ENCODE measurements at regions not wholly inside any gene's neighbourhood (a gene's known extent, or its start where the extent isn't known, plus 50 kb on each side); places are given as distances from the start of the nearest gene placed in this dataset.

DNA sequence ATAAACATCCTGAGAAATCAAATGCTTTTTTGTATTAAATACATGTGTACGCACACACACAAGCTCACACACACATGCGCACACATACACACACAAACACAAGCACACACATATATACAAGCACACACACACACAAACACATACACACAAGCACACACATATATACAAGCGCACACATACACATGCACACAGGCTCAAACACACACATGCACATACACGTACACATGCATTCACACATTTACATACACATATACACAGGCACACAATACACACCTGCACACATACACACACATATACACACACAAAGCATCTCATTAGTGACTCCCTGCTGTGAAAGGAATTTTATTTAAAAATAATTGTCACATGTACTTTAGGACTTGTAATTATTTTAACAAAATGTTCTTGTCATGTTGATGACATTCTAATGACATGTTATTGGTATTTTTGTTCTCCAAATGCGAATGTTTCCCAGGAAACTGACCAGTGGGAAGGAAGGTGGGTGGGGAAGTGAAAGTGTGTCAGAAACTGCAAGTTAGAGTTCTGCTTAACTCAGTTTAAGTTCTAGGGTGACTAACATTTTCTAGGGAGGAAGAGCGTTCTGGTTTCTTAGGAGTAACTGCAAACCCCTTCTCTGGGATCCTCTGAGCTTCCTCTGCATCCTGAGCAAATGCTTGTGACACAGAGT lies 113.9 kb upstream of the ZNF217 start:
- H3K4me1 Mint-ChIP-seq, result peaks cover 28% of the 10 kb centered on the region
- peak overlapping the region; percentile 1 for H3K4me3 Mint-ChIP-seq
- H3K27me3 Mint-ChIP-seq, result no peaks in the 10 kb centered on the region
- H3K36me3 Mint-ChIP-seq, result no peaks in the 10 kb centered on the region
- H3K27ac Mint-ChIP-seq, result peak overlapping the region; percentile 89
- DNase-seq (ENCODE audit: low spot score in 2 of 2) (no peak), ATAC-seq (ENCODE audit: low read depth) (peak; percentile 50)
- H3K9me3 Mint-ChIP-seq, result no peaks in the 10 kb centered on the region

- H3K4me3 Mint-ChIP-seq, result no peak overlapping the region
- H3K9me3 Mint-ChIP-seq, result no peaks in the 10 kb centered on the region
- H3K4me1 Mint-ChIP-seq, result peaks cover 28% of the 10 kb centered on the region
- H3K27ac Mint-ChIP-seq, result peak overlapping the region; percentile 89
- no peaks in the 10 kb centered on the region for H3K36me3 Mint-ChIP-seq
- H3K27me3 Mint-ChIP-seq, result no peaks in the 10 kb centered on the region
- ATAC-seq (ENCODE audit: low read depth) (peak; percentile 32), DNase-seq (ENCODE audit: low spot score in 2 of 2) (no peak)
Observed at GRCh38 chr20:53706466-53707370, 113.1 kb upstream of the ZNF217 start.

GRCh38 chr20:53706008-53706465 lies 112.4 kb upstream of the ZNF217 start:
- H3K36me3 Mint-ChIP-seq, result no peaks in the 10 kb centered on the region
- ATAC-seq (ENCODE audit: low read depth), result no peak
- H3K27ac Mint-ChIP-seq, result peak overlapping the region; percentile 89
- H3K9me3 Mint-ChIP-seq, result no peaks in the 10 kb centered on the region
- no peak for DNase-seq (ENCODE audit: low spot score in 2 of 2)
- peaks cover 29% of the 10 kb centered on the region for H3K4me1 Mint-ChIP-seq
- no peaks in the 10 kb centered on the region for H3K27me3 Mint-ChIP-seq
- no peak overlapping the region for H3K4me3 Mint-ChIP-seq

GRCh38 chr20:53702617-53703016 lies 109.0 kb upstream of the ZNF217 start:
- no peak for DNase-seq (ENCODE audit: low spot score in 2 of 2)
- no peak overlapping the region for H3K4me3 Mint-ChIP-seq
- H3K4me1 Mint-ChIP-seq, result peaks cover 20% of the 10 kb centered on the region
- no peak overlapping the region for H3K27ac Mint-ChIP-seq
- no peaks in the 10 kb centered on the region for H3K36me3 Mint-ChIP-seq
- H3K9me3 Mint-ChIP-seq, result no peaks in the 10 kb centered on the region
- no peaks in the 10 kb centered on the region for H3K27me3 Mint-ChIP-seq
- ATAC-seq (ENCODE audit: low read depth), result no peak

DNA sequence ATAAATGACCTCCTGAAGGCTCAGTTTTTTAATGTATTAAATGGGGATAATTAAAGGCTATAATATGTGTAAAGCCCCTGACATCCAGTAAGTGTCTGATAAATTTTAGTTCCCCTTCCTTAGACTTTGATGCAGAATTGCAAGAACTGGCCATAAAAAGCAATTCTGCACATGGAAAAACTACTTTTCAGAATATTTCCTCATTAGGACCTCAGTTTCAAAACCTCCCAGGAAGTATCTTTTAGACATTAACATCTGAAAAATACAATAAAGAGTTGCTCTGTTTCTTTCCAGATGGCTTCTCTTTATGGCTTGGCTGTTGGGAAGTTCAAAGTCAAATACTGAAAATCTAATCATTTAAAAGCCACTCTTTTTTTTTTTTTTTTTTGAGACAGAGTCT lies 106.3 kb upstream of the ZNF217 start:
- Mint-ChIP-seq H3K36me3 (no peaks in the 10 kb centered on the region), H3K4me3 (no peak overlapping the region), H3K27ac (no peak overlapping the region), H3K9me3 (no peaks in the 10 kb centered on the region), H3K27me3 (no peaks in the 10 kb centered on the region), H3K4me1 (peaks cover 7% of the 10 kb centered on the region)
- DNase-seq (ENCODE audit: low spot score in 2 of 2) (no peak), ATAC-seq (ENCODE audit: low read depth) (no peak)

GRCh38 chr20:53699085-53699674 lies 105.5 kb upstream of the ZNF217 start:
- Mint-ChIP-seq H3K4me3 (no peak overlapping the region), H3K27ac (no peak overlapping the region), H3K36me3 (no peaks in the 10 kb centered on the region), H3K9me3 (no peaks in the 10 kb centered on the region), H3K27me3 (no peaks in the 10 kb centered on the region), H3K4me1 (peaks cover 7% of the 10 kb centered on the region)
- no peak for ATAC-seq (ENCODE audit: low read depth)
- no peak for DNase-seq (ENCODE audit: low spot score in 2 of 2)

GRCh38 chr20:53698371-53698978 lies 104.8 kb upstream of the ZNF217 start:
- Mint-ChIP-seq H3K9me3 (no peaks in the 10 kb centered on the region), H3K27me3 (no peaks in the 10 kb centered on the region), H3K4me1 (peaks cover 7% of the 10 kb centered on the region), H3K4me3 (no peak overlapping the region), H3K36me3 (no peaks in the 10 kb centered on the region), H3K27ac (no peak overlapping the region)
- DNase-seq (ENCODE audit: low spot score in 2 of 2) (no peak), ATAC-seq (ENCODE audit: low read depth) (no peak)

GRCh38 chr20:53695797-53696527 lies 102.3 kb upstream of the ZNF217 start:
- H3K36me3 Mint-ChIP-seq, result no peaks in the 10 kb centered on the region
- peaks cover 20% of the 10 kb centered on the region for H3K4me1 Mint-ChIP-seq
- ATAC-seq (ENCODE audit: low read depth) (no peak), DNase-seq (ENCODE audit: low spot score in 2 of 2) (no peak)
- no peaks in the 10 kb centered on the region for H3K27me3 Mint-ChIP-seq
- no peaks in the 10 kb centered on the region for H3K9me3 Mint-ChIP-seq
- no peak overlapping the region for H3K4me3 Mint-ChIP-seq
- no peak overlapping the region for H3K27ac Mint-ChIP-seq

- Mint-ChIP-seq H3K4me3 (peak overlapping the region; percentile 65), H3K27me3 (no peaks in the 10 kb centered on the region), H3K9me3 (no peaks in the 10 kb centered on the region), H3K36me3 (no peaks in the 10 kb centered on the region), H3K27ac (peak overlapping the region; percentile 36), H3K4me1 (peaks cover 17% of the 10 kb centered on the region)
- ATAC-seq (ENCODE audit: low read depth) (no peak), DNase-seq (ENCODE audit: low spot score in 2 of 2) (no peak)
Observed at GRCh38 chr20:53693262-53693871, 99.7 kb upstream of the ZNF217 start.

GRCh38 chr20:53692465-53693067 lies 98.9 kb upstream of the ZNF217 start:
- ATAC-seq (ENCODE audit: low read depth), result no peak
- peaks cover 17% of the 10 kb centered on the region for H3K4me1 Mint-ChIP-seq
- no peaks in the 10 kb centered on the region for H3K36me3 Mint-ChIP-seq
- peak overlapping the region; percentile 38 for H3K27ac Mint-ChIP-seq
- DNase-seq (ENCODE audit: low spot score in 2 of 2), result no peak
- no peaks in the 10 kb centered on the region for H3K9me3 Mint-ChIP-seq
- H3K4me3 Mint-ChIP-seq, result no peak overlapping the region
- no peaks in the 10 kb centered on the region for H3K27me3 Mint-ChIP-seq

- H3K36me3 Mint-ChIP-seq, result no peaks in the 10 kb centered on the region
- H3K4me3 Mint-ChIP-seq, result no peak overlapping the region
- no peaks in the 10 kb centered on the region for H3K9me3 Mint-ChIP-seq
- no peak for ATAC-seq (ENCODE audit: low read depth)
- no peaks in the 10 kb centered on the region for H3K27me3 Mint-ChIP-seq
- no peak for DNase-seq (ENCODE audit: low spot score in 2 of 2)
- peaks cover 17% of the 10 kb centered on the region for H3K4me1 Mint-ChIP-seq
- H3K27ac Mint-ChIP-seq, result no peak overlapping the region
Observed at GRCh38 chr20:53691811-53692192, 98.2 kb upstream of the ZNF217 start.

DNA sequence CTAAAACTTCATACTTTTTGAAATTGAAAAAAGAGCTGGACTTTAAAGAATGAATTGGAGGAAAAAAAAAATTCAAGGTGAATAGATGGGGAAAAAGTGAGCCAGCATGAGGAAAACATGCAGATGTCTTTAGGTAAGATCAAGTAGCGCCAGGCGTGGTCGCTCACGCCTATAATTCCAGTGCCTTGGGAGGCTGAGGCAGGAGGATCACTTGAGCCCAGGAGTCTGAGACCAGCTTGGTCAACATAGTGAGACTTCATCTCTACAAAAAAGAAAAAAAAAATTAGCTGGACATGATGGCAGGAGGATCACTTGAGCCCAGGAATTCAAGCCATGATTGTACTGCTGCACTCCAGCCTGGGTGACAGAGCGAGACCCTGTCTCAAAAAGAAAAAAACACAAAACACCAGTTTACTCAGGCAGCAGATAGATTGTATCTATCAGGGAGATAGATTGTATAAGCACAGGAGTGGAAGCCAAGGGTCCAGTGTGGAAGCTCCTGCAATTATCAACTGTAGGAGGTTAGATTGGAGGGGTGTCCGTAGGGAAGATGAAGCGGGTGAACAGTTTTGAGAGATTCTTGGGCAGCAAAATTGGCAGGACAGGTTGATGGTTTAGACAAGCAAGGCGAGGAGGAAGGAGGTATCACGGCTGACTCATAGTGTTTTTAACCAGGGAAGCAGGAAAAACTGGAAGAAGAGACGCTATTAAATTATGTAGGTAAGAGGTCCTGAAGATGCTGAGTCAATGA lies 97.6 kb upstream of the ZNF217 start:
- Mint-ChIP-seq H3K9me3 (no peaks in the 10 kb centered on the region), H3K4me1 (peaks cover 17% of the 10 kb centered on the region)

More for the DNA sequence above, 97.6 kb upstream of the ZNF217 start:
- ATAC-seq (ENCODE audit: low read depth) (no peak), DNase-seq (ENCODE audit: low spot score in 2 of 2) (no peak)
- Mint-ChIP-seq H3K36me3 (no peaks in the 10 kb centered on the region), H3K4me3 (no peak overlapping the region), H3K27ac (no peak overlapping the region), H3K27me3 (no peaks in the 10 kb centered on the region)

Data from memory B cell (primary cell).